GM12873 (cell line): ENCODE measurements at regions not wholly inside any gene's neighbourhood (a gene's known extent, or its start where the extent isn't known, plus 50 kb on each side); places are given as distances from the start of the nearest gene placed in this dataset.

Experiments used
- TF ChIP-seq, protein P1 (sequence below): IDR thresholded peaks from 2 replicates; pipeline ENCODE4 v1.5.1; 2012; ENCODE audit warnings: low read depth, mild to moderate bottlenecking, moderate library complexity, low read length, control low read depth; ENCODE audit not compliant: insufficient read depth; ENCODE audit errors: missing control alignments

DNA sequence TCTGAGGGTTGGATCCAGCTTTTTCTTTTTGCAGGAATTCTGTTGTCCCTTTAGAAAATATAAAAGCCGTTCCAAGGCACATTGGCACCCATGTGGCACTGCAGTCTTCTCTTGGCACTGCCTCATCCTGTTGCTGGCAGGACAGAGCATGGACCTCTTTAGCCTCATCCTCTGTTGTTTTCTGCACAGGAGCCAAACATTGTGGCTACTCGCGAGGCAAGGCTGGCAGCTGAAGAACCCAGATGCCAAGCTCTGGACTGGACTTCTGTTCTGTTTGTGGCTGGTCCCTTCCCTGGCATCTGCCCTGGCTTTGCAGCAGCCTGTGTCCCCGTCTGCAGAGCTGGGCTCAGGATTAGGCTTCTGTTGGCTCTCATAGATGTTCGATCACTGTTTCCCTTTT, 224.7 kb upstream of the TBC1D5 start:
- TF ChIP-seq, protein P1, sequence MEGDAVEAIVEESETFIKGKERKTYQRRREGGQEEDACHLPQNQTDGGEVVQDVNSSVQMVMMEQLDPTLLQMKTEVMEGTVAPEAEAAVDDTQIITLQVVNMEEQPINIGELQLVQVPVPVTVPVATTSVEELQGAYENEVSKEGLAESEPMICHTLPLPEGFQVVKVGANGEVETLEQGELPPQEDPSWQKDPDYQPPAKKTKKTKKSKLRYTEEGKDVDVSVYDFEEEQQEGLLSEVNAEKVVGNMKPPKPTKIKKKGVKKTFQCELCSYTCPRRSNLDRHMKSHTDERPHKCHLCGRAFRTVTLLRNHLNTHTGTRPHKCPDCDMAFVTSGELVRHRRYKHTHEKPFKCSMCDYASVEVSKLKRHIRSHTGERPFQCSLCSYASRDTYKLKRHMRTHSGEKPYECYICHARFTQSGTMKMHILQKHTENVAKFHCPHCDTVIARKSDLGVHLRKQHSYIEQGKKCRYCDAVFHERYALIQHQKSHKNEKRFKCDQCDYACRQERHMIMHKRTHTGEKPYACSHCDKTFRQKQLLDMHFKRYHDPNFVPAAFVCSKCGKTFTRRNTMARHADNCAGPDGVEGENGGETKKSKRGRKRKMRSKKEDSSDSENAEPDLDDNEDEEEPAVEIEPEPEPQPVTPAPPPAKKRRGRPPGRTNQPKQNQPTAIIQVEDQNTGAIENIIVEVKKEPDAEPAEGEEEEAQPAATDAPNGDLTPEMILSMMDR = no peak

DNA sequence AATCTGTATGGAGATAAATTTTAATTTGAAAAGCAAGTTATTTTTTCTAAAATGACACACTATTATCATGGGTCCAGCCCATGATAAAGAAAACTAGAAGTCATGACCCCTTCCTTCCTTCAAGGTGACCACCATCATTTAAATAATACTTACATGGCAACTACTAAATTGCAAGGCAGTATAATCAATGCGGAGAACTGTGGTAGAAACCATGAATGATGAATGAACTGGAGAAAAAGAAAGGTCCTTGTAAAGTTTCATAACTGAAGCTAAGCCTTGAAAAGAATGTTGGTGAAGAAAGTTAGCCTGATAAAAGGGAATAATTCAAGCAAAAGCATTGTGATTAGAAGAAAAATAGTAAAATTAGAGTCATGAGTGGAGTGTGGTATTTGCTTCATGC, 222.9 kb upstream of the TBC1D5 start:
- TF ChIP-seq, protein P1 = no peak

DNA sequence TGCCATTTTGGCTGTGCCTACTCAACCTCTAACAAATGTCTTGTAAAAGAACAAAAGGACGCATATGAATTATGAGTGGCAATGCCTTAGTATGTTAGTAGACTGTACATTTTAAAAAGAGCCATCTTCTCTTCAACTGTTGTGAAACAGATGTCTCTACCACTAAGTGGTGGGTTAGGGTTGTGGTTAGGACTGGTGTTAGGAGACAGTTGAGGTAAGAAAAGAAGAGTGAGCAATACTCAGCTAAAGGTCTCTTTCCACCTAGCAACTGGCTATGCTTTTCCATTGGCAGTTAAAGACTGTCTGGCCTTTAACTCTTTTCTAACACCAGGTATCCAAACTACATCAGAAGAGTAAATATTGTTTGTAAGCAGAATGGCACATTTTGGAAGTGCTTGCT, 221.7 kb upstream of the TBC1D5 start:
- TF ChIP-seq, protein P1 = no peak

DNA sequence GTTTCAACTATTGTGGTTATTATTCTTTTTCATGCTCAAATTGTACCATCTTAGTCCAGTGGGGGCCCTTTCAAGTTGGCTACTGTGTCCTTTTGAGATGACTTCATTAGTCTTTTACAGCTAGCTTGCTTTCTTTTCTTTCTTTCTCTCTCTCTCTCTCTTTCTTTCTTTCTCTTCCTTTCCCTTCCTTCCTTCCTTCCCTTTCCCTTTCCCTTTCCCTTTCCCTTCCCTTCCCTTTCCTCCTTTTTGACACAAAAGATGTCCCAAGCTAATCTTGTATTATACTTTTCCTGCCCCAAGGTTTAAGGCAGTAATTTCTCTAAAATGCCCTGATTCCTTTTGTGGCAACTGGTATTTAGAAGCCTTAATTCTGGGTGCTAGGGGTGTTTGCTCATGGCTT, 213.0 kb upstream of the TBC1D5 start:
- TF ChIP-seq, protein P1 = no peak

DNA sequence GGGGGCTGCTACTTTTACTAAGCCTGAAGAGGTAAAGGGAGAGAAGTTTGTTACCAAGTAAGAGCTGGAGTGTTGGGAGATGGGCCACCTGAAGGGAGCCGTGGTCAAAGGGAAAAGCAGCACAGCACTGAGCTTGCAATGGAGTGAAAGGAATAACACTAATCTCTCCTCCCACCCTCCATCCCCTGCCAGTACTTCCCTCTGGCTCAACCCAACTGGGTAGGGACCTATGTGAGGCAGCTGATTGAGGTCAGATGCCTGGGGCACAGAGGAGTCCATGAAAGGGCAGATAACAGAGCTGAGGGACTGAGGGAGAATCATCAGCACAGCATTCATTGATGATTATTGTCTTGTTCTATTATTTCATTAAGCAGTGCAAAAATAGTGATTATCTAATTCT, 212.4 kb upstream of the TBC1D5 start:
- TF ChIP-seq, protein P1 = no peak

DNA sequence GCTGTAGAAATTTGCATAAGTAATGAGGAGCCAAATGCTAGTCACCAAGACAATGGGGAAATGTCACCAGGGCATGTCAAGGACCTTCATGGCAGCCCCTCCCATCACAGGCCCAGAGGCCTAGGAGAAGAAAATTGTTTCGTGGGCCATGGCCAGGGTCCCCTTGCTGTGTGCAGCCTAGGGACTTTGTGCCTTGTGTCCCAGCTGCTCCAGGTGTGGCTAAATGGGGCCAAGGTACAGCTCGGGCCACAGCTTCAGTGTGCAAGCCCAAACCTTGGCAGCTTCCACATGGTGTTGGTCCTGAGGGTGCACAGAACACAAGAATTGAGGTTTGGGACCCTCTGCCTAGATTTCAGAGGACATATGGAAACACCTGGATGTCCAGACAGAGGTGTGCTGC, 208.8 kb upstream of the TBC1D5 start:
- TF ChIP-seq, protein P1 = no peak

DNA sequence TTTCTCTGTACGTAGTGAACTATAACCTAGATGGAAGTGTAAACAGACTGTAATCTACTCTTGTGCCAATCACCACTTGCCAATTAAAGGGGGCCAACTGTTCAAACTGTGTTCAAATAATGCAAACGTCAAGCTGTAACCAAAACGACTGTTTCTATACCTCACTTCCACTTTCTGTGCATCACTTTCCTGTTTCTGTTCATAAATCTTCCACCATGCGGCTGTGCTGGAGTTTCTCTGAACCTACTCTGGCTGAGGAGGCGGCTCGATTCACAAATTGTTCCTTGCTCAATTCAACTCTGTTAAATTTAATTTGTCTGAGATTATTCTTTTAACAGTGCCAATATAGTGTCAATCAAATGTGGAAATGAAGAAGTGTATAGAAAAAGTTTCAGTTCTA, 206.7 kb upstream of the TBC1D5 start:
- TF ChIP-seq, protein P1 = no peak
